ENCODE measurements at regions not wholly inside any gene's neighbourhood (a gene's known extent, or its start where the extent isn't known, plus 50 kb on each side); places are given as distances from the start of the nearest gene placed in this dataset.
"Not testable (repeated sequence)": the region's sequence is repeated elsewhere in the genome, so short reads cannot be mapped to it uniquely, and the experiment has no call there.

GRCh38 chrX:39492497-39493162 lies 605.1 kb downstream of the BCOR start:
- H3K27ac Mint-ChIP-seq = peak overlapping the region in 1 of 2 donors; percentile 75
- 65% methylated on average over 6 of the region's 6 CpGs for WGBS (ENCODE audit: insufficient coverage)
- no peak for DNase-seq
- no peak overlapping the region for H3K27ac ChIP-seq (ENCODE audit: low read length)
- peaks cover 7 to 14% of the 10 kb centered on the region in 2 donors for H3K4me1 Mint-ChIP-seq
- H3K36me3 ChIP-seq (ENCODE audit: control insufficient read depth, insufficient read depth, low read length) = no peaks in the 10 kb centered on the region
- H3K9me3 Mint-ChIP-seq = no peaks in the 10 kb centered on the region
- no peak overlapping the region for H3K4me3 ChIP-seq (ENCODE audit: low read length)
- H3K4me1 ChIP-seq (ENCODE audit: control insufficient read depth, insufficient read depth, low read length) = peaks cover 20% of the 10 kb centered on the region
- TF ChIP-seq, protein P1, sequence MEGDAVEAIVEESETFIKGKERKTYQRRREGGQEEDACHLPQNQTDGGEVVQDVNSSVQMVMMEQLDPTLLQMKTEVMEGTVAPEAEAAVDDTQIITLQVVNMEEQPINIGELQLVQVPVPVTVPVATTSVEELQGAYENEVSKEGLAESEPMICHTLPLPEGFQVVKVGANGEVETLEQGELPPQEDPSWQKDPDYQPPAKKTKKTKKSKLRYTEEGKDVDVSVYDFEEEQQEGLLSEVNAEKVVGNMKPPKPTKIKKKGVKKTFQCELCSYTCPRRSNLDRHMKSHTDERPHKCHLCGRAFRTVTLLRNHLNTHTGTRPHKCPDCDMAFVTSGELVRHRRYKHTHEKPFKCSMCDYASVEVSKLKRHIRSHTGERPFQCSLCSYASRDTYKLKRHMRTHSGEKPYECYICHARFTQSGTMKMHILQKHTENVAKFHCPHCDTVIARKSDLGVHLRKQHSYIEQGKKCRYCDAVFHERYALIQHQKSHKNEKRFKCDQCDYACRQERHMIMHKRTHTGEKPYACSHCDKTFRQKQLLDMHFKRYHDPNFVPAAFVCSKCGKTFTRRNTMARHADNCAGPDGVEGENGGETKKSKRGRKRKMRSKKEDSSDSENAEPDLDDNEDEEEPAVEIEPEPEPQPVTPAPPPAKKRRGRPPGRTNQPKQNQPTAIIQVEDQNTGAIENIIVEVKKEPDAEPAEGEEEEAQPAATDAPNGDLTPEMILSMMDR (IDR thresholded peaks at IDR 0.05) = no peak
- no peaks in the 10 kb centered on the region for H3K36me3 Mint-ChIP-seq
- intact Hi-C loops (cut with micrococcal nuclease) = no loop called here
- peaks cover 0 to under 1% of the 10 kb centered on the region in 2 donors for H3K27me3 Mint-ChIP-seq (ENCODE audit: low read depth in 2 of 2)
- no peaks in the 10 kb centered on the region for H3K9me3 ChIP-seq (ENCODE audit: control insufficient read depth, insufficient read depth, low read length)
- no peaks in the 10 kb centered on the region for H3K27me3 ChIP-seq (ENCODE audit: control insufficient read depth, insufficient read depth, low read length)
- ATAC-seq = no peak
- H3K4me3 Mint-ChIP-seq = no peak overlapping the region

DNA sequence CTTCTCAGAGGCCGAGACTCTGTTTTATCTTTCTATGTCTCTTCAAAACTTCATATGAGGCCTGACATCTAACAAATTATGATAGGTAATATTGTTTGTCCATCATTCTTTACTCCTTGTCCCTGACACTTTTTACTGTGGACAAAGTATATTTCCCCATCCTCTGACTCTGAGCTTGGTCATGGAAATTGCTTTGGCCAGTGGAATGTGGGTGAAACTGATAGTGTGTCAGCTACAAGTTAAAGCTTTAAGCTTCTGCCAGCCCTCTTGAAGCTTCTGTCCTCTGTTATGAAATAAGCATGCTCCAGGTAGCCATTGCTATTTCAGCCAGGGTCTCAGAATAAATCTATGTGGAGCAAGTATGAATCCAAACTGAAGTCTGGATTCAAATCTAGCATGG lies 604.6 kb downstream of the BCOR start:
- ATAC-seq = no peak
- Histone ChIP-seq H3K27ac (ENCODE audit: low read length) (no peak overlapping the region), H3K36me3 (ENCODE audit: control insufficient read depth, insufficient read depth, low read length) (no peaks in the 10 kb centered on the region), H3K4me1 (ENCODE audit: control insufficient read depth, insufficient read depth, low read length) (peaks cover 20% of the 10 kb centered on the region), H3K9me3 (ENCODE audit: control insufficient read depth, insufficient read depth, low read length) (no peaks in the 10 kb centered on the region), H3K27me3 (ENCODE audit: control insufficient read depth, insufficient read depth, low read length) (no peaks in the 10 kb centered on the region), H3K4me3 (ENCODE audit: low read length) (no peak overlapping the region)
- Mint-ChIP-seq H3K9me3 (no peaks in the 10 kb centered on the region), H3K4me1 (peaks cover 7 to 14% of the 10 kb centered on the region in 2 donors), H3K36me3 (no peaks in the 10 kb centered on the region), H3K27ac (no peak overlapping the region), H3K27me3 (ENCODE audit: low read depth in 2 of 2) (peaks cover 0 to 6% of the 10 kb centered on the region in 2 donors), H3K4me3 (no peak overlapping the region)
- intact Hi-C loops (cut with micrococcal nuclease) = no loop called here
- DNase-seq = no peak
- WGBS (ENCODE audit: insufficient coverage) = no CpG with 5 or more reads among the region's 1 CpG
- TF ChIP-seq, protein P1 (IDR thresholded peaks at IDR 0.05) = no peak

DNA sequence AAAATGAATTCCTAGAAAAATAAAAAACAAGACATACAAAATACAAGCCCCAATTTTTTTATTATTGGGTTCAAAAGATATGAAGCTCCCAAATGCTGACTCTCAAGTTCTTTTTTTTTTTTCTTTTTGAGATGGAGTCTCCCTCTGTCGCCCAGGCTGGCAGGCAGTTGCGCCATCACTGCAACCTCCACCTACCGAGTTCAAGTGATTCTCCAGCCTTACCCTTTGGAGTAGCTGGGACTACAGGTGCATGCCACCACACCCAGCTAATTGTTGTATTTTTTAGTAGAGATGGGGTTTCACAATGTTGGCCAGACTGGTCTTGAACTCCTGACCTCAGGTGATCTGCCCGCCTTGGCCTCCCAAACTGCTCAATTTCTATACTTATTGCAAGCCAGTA lies 600.6 kb downstream of the BCOR start:
- ATAC-seq; H3K4me1 Mint-ChIP-seq; H3K27me3 ChIP-seq (ENCODE audit: control insufficient read depth, insufficient read depth, low read length); H3K4me3 ChIP-seq (ENCODE audit: low read length); H3K4me1 ChIP-seq (ENCODE audit: control insufficient read depth, insufficient read depth, low read length); DNase-seq; H3K36me3 ChIP-seq (ENCODE audit: control insufficient read depth, insufficient read depth, low read length); H3K9me3 ChIP-seq (ENCODE audit: control insufficient read depth, insufficient read depth, low read length); H3K9me3 Mint-ChIP-seq; H3K27ac Mint-ChIP-seq; intact Hi-C loops (cut with micrococcal nuclease); H3K4me3 Mint-ChIP-seq; H3K36me3 Mint-ChIP-seq; H3K27ac ChIP-seq (ENCODE audit: low read length): not testable (repeated sequence)
- 100% methylated on average over 1 of the region's 4 CpGs for WGBS (ENCODE audit: insufficient coverage)
- H3K27me3 Mint-ChIP-seq (ENCODE audit: low read depth in 2 of 2) = peaks cover 3 to 18% of the 10 kb centered on the region in 2 donors

DNA sequence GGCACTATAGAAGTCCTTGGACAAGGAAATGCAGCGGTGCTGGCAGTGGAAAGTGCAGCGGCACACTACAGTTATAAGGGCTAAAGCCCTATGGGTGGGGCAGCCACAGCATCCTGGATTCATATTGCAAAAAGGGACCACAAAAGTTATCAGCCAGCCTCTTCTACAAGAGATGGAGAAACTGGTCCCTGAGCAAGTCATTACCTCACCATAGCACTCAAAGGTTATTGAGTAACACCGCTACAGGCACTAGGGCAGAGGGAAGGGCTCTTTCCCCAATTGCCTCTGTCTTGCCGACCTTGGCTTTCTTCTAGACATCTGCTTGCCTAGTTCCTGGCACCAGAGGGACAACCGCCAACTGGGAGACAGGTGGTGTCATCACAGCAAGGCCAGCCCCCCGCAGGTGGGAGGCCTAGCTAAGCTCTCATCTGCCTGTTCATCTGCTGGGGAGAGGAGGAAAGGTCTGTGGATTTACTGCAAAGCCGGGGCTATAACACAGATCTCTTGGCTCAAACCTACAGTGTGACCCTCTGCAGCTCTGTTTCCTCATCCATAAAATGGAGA lies 600.0 kb downstream of the BCOR start:
- no peak overlapping the region for H3K27ac ChIP-seq (ENCODE audit: low read length)
- intact Hi-C loops (cut with micrococcal nuclease) = no loop called here
- H3K36me3 ChIP-seq (ENCODE audit: control insufficient read depth, insufficient read depth, low read length) = no peaks in the 10 kb centered on the region
- H3K9me3 ChIP-seq (ENCODE audit: control insufficient read depth, insufficient read depth, low read length) = no peaks in the 10 kb centered on the region
- Mint-ChIP-seq H3K9me3 (no peaks in the 10 kb centered on the region), H3K27me3 (ENCODE audit: low read depth in 2 of 2) (peaks cover 3 to 18% of the 10 kb centered on the region in 2 donors), H3K27ac (no peak overlapping the region), H3K36me3 (no peaks in the 10 kb centered on the region), H3K4me3 (no peak overlapping the region), H3K4me1 (no peaks in the 10 kb centered on the region)
- DNase-seq (no peak), ATAC-seq (peak in 1 of 3 donors; percentile 43)
- WGBS (ENCODE audit: insufficient coverage) = 91% methylated on average over 6 of the region's 7 CpGs
- H3K4me1 ChIP-seq (ENCODE audit: control insufficient read depth, insufficient read depth, low read length) = no peaks in the 10 kb centered on the region
- no peaks in the 10 kb centered on the region for H3K27me3 ChIP-seq (ENCODE audit: control insufficient read depth, insufficient read depth, low read length)
- H3K4me3 ChIP-seq (ENCODE audit: low read length) = no peak overlapping the region
- TF ChIP-seq, protein P1 (IDR thresholded peaks at IDR 0.05) = no peak

Measured in natural killer cell (primary cell).